ENCODE measurements at regions not wholly inside any gene's neighbourhood (a gene's known extent, or its start where the extent isn't known, plus 50 kb on each side); places are given as distances from the start of the nearest gene placed in this dataset.

DNA sequence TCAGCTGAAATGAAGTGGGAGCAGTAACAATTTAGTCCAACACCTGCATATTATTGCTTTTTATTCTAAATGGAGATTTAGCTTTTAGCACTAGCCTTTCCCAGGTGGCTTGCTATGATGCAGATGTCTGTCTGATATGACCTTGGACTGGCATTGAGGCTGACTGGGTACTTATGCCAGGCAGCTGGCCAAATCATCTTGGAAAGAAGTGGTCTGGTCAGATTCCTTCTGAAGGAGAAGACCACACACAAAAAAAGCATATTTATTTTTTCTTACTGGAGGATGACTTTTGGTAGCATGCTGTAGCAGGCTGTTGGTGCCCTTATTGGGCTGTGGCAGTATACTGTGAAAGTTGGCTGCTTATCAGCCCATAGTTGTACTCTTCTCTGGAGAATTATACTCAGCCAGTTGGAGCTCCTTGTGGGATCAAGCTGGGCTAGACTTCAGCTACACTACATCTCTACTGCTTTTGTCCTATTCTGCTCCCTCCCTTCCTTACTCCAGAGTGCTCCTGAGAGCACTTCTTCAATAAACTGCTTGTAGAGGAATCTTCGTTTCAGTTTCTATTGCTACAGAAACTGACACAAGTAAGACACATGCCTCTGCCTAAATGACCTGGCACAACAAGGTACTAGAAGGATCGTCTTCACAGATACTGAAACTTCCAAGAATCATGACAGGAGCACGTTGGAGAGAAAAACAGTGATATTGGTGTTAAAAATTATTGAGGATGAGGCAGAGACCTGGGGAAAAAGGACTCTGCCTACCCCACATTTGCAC is 196.8 kb upstream of the RPS6KA3 start:
- DNase-seq = no peak

DNA sequence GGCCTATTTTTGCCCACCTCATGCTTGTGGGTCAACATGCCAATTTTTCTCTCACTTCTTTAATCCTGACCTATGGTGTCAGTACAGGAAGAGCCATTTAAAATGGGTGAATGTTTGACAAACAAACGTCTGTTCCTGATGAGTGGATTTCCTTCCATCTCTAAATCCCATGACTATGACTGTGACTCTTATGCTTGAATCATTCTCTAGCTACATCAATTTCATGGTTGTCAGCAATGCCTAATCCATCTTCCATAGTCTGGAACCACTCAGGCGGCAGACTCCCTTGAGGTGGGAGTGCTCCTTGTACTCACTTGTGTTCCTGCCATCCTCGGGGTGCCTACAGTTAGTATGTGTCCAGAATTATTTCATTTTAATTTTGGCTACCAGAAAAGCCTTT is 194.9 kb upstream of the RPS6KA3 start:
- no peak for DNase-seq

DNA sequence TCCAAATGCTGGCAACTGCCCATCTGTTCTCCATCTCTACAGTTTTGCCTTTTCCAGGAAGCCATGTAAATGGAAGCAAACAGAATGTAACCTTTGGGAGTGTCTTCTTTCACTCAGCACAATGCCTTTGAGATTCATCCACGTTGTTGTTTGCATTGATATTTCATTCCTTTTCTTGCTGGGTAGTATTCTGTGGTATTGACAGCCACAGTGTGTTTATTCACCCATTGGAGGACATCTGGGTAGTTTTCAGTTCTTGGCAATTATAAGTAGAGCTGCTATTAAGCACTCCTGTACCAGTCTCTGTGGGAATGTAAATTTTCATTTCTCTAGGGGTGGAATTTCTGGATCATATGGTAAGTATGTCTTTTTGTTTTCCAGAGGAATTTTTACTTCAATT is 194.3 kb upstream of the RPS6KA3 start:
- no peak for DNase-seq

- DNase-seq = no peak
These were observed 193.0 kb upstream of the RPS6KA3 start for GRCh38 chrX:20459410-20460350.

- no peak for DNase-seq
These were observed 190.3 kb upstream of the RPS6KA3 start for GRCh38 chrX:20456971-20457370.

- no peak for DNase-seq
These were observed 188.3 kb upstream of the RPS6KA3 start for GRCh38 chrX:20455001-20455400.

DNA sequence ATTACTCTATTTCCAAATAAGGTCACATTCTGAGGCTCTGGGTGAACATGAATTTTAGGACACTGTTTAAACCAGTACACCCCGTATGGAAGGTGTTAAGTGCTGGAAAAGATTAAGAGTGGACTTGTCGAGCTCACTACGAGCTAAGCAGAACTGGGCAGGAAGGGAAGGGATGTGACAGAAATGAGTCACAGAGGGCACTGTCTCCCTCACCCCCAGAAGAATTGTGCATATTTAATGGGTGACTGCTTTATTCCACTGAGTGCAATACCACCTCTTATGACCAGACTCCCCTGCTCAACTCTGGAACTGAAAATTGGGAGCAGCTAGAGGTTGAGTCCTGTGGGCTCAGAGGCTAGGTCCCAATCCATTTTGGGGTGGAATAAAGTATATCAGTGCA is 187.4 kb upstream of the RPS6KA3 start:
- no peak for DNase-seq

GRCh38 chrX:20452487-20452886 is 185.8 kb upstream of the RPS6KA3 start:
- no peak for DNase-seq

- no peak for DNase-seq
These were observed 185.2 kb upstream of the RPS6KA3 start for GRCh38 chrX:20451929-20452328.

DNA sequence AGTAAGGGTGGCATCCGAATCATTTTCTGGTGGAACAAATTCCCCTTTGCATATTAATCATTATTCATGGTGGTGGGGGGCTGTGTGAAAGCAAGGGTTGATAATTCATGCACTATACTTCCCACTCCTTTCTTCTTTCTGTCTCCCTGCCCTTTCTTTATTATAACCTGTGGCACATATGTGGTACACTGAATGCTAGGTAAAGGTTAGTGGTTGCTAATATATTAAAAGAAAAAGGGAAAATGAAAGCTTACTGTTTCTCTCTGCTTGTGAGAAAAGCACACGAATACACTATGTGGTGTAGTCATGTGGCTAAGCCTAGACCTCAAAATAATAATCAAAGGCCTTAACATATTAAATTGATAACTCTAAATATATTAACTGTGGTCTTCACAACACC is 178.4 kb upstream of the RPS6KA3 start:
- no peak for DNase-seq

DNA sequence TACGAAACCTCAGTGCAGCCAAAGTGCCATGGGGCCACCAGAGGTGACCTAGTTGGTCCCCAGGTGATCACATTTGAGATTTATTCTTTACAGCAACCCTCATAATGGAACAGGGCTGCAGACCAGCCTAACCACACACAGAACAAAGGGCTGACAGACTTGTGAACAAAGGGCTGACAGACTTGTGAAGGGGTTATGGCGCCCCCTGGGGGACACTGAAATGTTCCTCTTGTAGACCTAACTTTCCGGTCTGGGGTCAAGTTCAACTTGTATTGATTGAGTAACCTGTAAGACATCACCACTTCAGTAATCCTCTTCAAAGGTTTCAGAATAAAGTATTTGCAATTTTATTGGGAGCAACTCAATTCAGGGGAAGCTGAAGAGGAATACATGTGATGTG is 175.9 kb upstream of the RPS6KA3 start:
- peak; percentile 49 to 56 for DNase-seq

DNA sequence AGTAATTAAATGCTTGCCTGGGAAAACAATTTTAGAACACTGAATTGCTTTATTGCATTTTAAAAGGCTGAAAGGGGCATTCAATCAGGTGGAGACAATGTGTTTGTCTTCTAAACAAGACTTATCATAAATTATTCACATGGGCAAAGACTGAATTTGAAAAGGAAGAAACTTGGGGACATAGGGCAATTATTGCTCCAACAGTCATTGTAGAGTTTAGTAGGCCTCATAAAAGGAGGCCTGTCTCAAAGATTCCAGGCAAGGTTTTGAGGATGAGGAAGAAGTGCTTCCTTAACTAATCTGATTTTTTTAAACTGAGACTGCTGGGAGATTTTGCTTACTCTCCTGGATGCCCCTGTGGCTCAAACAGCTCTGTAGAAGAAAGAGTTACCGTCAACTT is 174.4 kb upstream of the RPS6KA3 start:
- DNase-seq = no peak

DNA sequence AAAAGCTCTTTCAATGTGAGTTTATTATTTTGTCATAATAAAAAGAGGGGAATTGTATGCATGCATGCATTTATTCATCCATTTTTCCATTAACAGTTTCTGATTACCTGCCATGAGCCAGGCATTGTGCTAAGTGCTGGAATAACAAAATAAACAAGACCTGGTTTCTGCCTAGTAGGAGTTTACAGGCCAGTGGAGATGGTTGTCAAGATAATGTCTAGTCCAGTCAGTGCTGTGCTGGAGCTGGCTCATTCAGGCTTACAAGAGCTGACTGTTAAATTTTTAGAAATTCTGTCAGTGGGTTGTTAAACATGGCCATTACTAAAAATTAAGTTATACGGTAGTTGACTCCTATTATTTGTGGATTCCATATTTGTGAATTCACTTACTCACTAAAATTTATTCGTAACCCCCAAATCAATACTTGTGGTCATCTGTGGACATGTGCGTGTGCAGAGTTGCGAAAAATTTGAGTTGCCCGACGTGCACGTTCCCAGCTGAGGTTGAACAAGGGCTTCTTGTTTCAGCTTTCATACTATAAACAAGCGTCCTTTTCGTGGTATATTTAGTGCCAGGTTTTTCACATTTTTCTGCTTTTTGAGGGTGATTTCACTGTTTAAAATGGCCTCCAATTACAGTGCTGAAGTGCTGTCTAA is 172.3 kb upstream of the RPS6KA3 start:
- no peak for DNase-seq

DNA sequence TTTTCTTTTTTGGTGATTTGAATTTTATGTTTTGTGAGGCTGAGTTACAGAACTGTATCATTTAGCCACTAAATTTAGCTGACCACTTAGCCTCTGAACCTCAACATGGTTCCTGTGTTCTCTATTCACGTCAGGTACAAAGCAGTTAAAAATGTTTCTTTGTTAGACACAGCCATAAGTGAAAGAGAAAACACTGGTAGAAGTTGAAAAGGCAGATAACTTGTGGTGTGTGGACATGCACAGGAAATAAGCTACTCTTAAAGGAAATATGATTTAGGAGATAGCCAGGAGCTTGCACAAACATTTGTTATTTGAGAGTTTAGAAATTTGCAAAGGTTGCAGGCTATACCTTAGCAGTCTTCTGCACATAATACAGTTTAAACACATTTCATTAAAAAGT is 171.0 kb upstream of the RPS6KA3 start:
- no peak for DNase-seq

DNA sequence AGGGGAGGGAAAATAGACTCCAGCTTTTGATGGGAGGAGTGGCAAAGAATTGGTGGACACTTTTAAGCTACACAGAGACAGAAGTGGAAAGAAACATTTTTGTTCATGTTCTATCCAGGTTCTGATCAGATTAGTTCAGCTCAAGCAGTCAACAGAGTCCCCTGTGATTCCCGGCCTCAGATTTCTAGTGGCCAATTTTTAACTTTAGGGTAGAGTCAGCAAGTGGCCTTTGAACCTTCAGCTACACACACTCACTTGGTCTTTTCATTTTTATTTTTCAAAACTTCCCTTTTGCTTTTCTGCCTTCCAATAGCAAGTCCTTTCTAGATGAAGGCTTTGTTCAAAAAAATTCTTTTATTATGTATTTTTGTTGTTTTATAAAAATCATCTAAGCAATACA is 169.2 kb upstream of the RPS6KA3 start:
- no peak for DNase-seq

- no peak for DNase-seq
These were observed 168.3 kb upstream of the RPS6KA3 start for GRCh38 chrX:20434986-20435385.

GRCh38 chrX:20433388-20433775 is 166.7 kb upstream of the RPS6KA3 start:
- DNase-seq = no peak

DNA sequence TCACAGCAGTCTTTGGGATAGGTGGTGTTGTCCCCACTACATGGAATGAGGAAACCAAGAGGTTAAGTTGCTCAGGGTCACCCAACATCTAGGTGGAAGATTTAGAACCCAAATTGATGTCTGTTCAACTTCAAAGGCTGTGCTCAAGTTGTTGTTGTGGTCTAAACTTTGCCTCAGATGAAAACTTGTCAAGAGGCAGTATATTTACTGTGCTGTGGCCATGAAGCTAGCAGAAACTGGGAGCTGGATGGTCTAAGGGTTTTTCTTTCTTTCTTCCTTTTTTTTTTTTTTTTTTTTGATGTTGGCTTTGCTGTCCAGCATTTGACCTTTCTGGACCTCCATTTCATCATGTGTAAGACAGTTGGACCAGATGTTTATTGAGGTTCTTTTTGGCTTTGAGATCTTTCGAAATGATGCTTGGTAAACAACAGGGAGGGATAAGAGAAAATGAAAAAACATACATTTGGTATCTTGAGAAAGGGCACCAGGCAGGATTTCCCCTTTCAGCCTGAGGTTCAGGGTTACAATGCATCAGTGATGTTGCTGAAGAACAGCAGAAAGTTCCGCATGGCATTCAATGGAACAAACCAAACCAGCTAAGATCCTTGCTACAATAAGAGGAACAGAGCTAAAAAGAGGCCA is 166.2 kb upstream of the RPS6KA3 start:
- no peak for DNase-seq

- no peak for DNase-seq
These were observed 165.3 kb upstream of the RPS6KA3 start for GRCh38 chrX:20432048-20432447.

DNA sequence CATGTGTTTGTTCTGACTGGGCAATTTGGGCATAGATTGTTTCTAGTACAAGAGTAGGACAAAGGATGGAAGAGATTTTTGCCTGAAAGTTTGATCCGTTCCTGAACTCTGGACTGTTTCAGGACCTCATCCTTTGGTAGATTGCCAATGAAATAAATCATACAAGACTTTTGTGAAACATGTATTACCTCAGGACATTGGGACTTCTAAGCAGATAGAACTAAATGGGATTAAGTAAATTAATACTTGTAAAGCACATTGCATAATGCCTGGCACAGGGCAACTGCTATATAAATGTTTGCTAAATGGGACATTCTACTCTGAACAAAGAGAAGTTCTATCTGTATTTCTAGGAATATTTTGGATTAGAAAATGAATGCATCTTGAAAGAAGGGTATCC is 164.8 kb upstream of the RPS6KA3 start:
- DNase-seq = no peak

- DNase-seq = peak in 1 of 2 experiments; percentile 4
These were observed 160.6 kb upstream of the RPS6KA3 start for GRCh38 chrX:20427173-20427770.

DNA sequence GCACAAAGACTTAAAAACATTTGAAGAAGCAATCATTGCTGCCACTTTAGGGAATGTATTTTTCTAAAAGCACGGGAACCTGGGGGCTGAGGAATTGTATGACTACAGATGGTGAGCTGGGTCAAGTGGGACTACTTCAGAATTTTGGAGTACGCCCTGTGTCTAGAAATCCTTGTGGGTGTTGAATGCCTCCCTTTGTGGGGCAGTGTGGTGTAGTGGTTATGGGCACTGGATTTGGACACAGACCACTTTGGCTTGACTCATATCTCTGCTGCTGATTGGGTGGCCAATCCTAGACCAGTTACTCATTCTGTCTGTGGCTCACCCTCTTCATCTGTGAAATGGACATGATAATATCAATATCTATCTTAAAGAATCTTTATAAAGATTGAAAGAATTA is 155.0 kb upstream of the RPS6KA3 start:
- no peak for DNase-seq

DNA sequence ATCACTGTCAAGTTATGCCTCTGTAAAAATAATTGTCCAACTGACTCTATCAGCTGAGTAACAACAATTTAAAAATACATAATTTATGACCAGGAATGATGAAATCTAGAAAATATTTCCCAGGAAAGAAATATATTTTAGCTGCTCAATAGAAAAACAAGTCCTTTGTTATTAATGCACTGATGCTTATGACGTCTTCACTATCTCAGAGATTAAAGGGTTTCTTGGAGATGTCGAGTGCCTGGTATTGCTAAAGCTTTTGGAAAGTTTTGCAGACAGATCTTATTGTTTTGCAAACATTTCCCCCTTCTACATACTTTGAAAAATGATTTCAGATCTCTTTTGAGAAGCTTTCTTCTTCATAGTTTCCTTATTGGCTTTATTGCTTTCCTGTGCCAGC is 154.6 kb upstream of the RPS6KA3 start:
- no peak for DNase-seq

Data from AML-193 (cell line).